Psoas muscle (tissue), 7 donors: ENCODE measurements at regions not wholly inside any gene's neighbourhood (a gene's known extent, or its start where the extent isn't known, plus 50 kb on each side); places are given as distances from the start of the nearest gene placed in this dataset.

Experiments used
- ATAC-seq, 4 donors: fragments of 200-7000 bp; cut with Tn5 transposase; one replicate each; pipeline ENCODE4 v1.9.1; 2020; ENCODE audit warnings: moderate library complexity in 3 of 4, mild to moderate bottlenecking in 2 of 4
- DNase-seq, 2 donors: peaks; one replicate each; pipeline ENCODE4 v3.0.0-alpha.2; 2020
- H3K27ac ChIP-seq: fragments of 200-600 bp; one replicate; pipeline ENCODE4 v1.8.0; 2022
- H3K27me3 ChIP-seq, 3 donors: fragments of 200-600 bp in 1 of 3; one replicate each; pipeline versions ENCODE4 v1.6.1 to v1.8.0; 2013 to 2022; ENCODE audit warnings: low read length in 2 of 3, mild to moderate bottlenecking in 2 of 3, moderate library complexity in 1 of 3; ENCODE audit not compliant: insufficient read depth in 3 of 3
- H3K36me3 ChIP-seq, 2 donors: fragments of 200-600 bp in 1 of 2; one replicate each; pipeline versions ENCODE4 v1.6.1 to v1.8.0; 2013 to 2022; ENCODE audit warnings: low read depth in 1 of 2, mild to moderate bottlenecking in 1 of 2, moderate library complexity in 1 of 2; ENCODE audit not compliant: insufficient read depth in 1 of 2
- H3K4me1 ChIP-seq: fragments of 200-600 bp; one replicate; pipeline ENCODE4 v1.8.0; 2022
- H3K4me3 ChIP-seq: fragments of 200-600 bp; one replicate; pipeline ENCODE4 v1.8.0; 2022; ENCODE audit warnings: mild to moderate bottlenecking
- H3K9me3 ChIP-seq: fragments of 200-600 bp; one replicate; pipeline ENCODE4 v1.8.0; 2022
- whole genome bisulfite sequencing, 3 donors: extraction: QIAGEN DNeasy Blood & Tissue Kit; methylation state at CpG; one replicate each; pipeline versions ENCODE4 v1.1.6 to v1.1.7; 2013; 5-methylcytosine and 5-hydroxymethylcytosine counted together
- intact Hi-C, 2 donors: fragments of 100-400 bp; cut with DNase I; formaldehyde crosslinking; loops; one replicate each; pipeline versions ENCODE4 v1.11.0 to v1.14.2; 2022
- TF ChIP-seq, protein P1 (sequence below): fragments of 200-600 bp; IDR thresholded peaks from one replicate; pipeline ENCODE4 v1.8.0; 2022; ENCODE audit warnings: antibody characterized with exemption
- donor health status: healthy with polysubstance abuse.
- donor health status: DM: no; HTN: no; CAD: no; lungs with moderate emphysema.
- donor health status: Bipolar disorder and iron deficiency.
- donor health status: healthy.
- donor health status: DM: yes; HTN: yes; CAD: no.
- donor health status: DM: no; HTN: no; CAD: no.
- donor health status: DM: yes; HTN: yes; CAD: no.

DNA sequence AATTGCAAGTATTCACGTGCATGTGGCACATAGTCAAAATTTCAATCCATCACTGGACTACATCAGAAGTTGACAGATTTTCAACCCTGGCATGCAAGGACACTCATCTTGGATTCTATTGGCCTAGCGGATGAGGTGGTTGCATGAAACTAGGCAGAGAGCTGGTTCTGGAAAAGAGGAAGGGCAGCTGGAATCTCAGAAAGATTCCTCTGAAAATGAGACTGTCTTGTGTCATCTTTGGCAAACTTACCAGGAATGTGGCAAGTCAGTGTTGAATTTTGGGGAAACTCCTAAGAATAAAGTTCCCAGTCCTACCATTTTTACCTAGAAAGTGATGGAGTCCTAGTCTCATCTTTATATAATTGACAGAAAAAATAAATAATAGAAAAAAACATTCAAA lies 384.3 kb upstream of the NR2F2 start:
- DNase-seq (no peak), ATAC-seq (no peak)
- WGBS, 3 donors: 69 to 85% (median 78%) methylated on average over 2 of the region's 2 CpGs
- Histone ChIP-seq H3K27me3 (no peaks in the 10 kb centered on the region), H3K9me3 (no peaks in the 10 kb centered on the region), H3K4me1 (no peaks in the 10 kb centered on the region), H3K4me3 (no peak overlapping the region), H3K36me3 (no peaks in the 10 kb centered on the region), H3K27ac (no peak overlapping the region)
- intact Hi-C loops: no loop called here
- TF ChIP-seq, protein P1, sequence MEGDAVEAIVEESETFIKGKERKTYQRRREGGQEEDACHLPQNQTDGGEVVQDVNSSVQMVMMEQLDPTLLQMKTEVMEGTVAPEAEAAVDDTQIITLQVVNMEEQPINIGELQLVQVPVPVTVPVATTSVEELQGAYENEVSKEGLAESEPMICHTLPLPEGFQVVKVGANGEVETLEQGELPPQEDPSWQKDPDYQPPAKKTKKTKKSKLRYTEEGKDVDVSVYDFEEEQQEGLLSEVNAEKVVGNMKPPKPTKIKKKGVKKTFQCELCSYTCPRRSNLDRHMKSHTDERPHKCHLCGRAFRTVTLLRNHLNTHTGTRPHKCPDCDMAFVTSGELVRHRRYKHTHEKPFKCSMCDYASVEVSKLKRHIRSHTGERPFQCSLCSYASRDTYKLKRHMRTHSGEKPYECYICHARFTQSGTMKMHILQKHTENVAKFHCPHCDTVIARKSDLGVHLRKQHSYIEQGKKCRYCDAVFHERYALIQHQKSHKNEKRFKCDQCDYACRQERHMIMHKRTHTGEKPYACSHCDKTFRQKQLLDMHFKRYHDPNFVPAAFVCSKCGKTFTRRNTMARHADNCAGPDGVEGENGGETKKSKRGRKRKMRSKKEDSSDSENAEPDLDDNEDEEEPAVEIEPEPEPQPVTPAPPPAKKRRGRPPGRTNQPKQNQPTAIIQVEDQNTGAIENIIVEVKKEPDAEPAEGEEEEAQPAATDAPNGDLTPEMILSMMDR: no peak

DNA sequence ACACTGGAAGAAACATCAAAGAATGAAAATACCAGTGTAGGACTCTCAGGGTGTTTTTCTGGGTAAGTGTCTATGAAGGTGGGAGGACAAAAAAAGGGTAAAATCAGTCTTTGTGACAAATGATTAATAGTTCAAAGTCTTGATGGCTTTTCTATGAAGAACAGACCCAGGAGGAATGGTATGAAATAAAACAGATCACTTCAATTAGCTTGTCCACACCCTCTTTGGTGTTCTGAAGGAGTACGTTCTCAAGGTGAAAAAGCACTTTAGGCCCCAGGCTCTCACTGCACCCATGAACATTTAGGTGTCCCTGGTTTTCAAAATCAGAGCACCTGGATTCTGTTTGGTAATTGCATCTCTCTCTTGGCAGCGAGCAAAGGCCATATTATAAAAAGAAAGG lies 383.6 kb upstream of the NR2F2 start:
- DNase-seq: no peak
- TF ChIP-seq, protein P1: no peak
- WGBS, 3 donors: 79 to 90% (median 88%) methylated on average over 2 of the region's 2 CpGs
- Histone ChIP-seq H3K27me3 (no peaks in the 10 kb centered on the region), H3K4me3 (no peak overlapping the region), H3K4me1 (no peaks in the 10 kb centered on the region), H3K27ac (no peak overlapping the region), H3K36me3 (no peaks in the 10 kb centered on the region), H3K9me3 (no peaks in the 10 kb centered on the region)
- no peak for ATAC-seq
- intact Hi-C loops: no loop called here

DNA sequence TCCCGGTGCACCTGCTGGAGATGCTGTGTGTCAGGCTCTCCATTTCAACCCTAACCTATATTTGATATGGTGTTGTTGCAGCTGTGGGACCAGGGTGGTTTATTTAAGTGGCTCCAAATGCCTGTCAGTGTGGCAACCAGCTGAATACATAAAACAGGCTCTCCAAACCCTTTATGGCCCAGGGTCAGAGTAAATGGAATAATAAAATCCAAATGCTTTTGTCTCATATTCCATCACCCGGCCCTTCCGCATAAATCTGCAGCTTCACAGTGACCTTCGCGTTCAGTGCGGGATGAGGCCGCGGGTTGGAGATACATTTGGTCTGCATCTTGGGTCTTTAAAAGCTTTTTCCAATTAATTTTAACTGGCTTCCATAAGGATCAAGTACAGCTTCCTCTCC lies 382.1 kb upstream of the NR2F2 start:
- no peak overlapping the region for H3K27ac ChIP-seq
- H3K4me1 ChIP-seq: no peaks in the 10 kb centered on the region
- no peaks in the 10 kb centered on the region for H3K9me3 ChIP-seq
- WGBS, 3 donors: 79 to 82% (median 81%) methylated on average over 8 of the region's 8 CpGs
- H3K27me3 ChIP-seq: no peaks in the 10 kb centered on the region
- TF ChIP-seq, protein P1: no peak
- intact Hi-C loops: no loop called here
- H3K4me3 ChIP-seq: no peak overlapping the region
- no peaks in the 10 kb centered on the region for H3K36me3 ChIP-seq
- no peak for DNase-seq
- no peak for ATAC-seq

DNA sequence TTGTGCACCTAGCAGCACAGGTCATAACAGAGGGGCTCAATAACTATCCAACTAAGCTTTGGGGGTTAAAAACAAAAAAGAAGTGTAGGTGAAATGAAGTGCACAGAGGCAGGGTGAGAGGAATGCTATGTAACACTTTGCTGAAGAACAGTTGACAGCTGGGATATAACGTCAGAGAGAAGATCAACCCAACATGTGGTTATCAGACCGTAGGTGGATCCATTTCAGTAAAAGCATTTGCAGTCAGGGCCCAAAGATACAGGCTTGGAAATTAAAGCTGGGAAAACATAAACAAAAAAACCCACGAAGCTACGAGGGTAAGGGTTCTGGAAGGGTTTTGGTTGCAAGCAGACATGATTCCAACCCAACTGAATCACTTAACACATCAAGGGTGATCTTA lies 377.5 kb upstream of the NR2F2 start:
- TF ChIP-seq, protein P1: no peak
- ATAC-seq (no peak), DNase-seq (no peak)
- Histone ChIP-seq H3K9me3 (peaks cover 5% of the 10 kb centered on the region), H3K36me3 (no peaks in the 10 kb centered on the region), H3K4me1 (no peaks in the 10 kb centered on the region), H3K27me3 (no peaks in the 10 kb centered on the region), H3K4me3 (no peak overlapping the region), H3K27ac (no peak overlapping the region)
- WGBS, 3 donors: 52 to 61% (median 61%) methylated on average over 4 of the region's 4 CpGs
- intact Hi-C loops: no loop called here

DNA sequence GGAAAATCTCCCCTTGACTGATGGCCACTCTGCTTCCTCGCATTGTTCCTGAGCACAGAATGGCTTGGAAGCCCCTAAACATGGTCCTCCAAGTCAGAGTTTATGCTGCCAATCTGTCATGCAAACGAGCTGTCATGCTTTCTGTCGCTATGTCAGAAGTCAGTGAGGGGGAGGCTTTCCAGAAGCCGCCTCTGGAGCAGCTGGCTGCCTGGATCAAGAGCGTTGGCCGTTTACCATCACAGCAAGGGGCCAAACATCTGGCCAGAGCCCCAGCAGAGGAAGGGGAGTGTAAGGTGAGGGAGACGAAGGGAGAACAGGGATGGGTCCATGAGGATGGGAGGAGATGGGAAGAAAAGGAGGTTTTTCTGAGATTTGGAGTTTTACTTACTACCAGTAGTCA lies 372.6 kb upstream of the NR2F2 start:
- no peaks in the 10 kb centered on the region for H3K27me3 ChIP-seq
- no peaks in the 10 kb centered on the region for H3K4me1 ChIP-seq
- H3K27ac ChIP-seq: no peak overlapping the region
- intact Hi-C loops: no loop called here
- H3K36me3 ChIP-seq: no peaks in the 10 kb centered on the region
- H3K9me3 ChIP-seq: peaks cover 5% of the 10 kb centered on the region
- H3K4me3 ChIP-seq: no peak overlapping the region
- 25 to 38% (median 30%) methylated on average over 7 of the region's 7 CpGs for WGBS, 3 donors
- TF ChIP-seq, protein P1: no peak
- no peak for ATAC-seq
- no peak for DNase-seq
